GM23338 (cell line): ENCODE measurements at regions not wholly inside any gene's neighbourhood (a gene's known extent, or its start where the extent isn't known, plus 50 kb on each side); places are given as distances from the start of the nearest gene placed in this dataset.
A peak's percentile ranks its signal among the peaks of the same experiment; 100 is the strongest.

Source experiments
- ATAC-seq: fragments of 200-7000 bp; cut with Tn5 transposase; 3 replicates; pipeline ENCODE4 v1.9.1; 2020
- DNase-seq: peaks from one replicate; pipeline ENCODE4 v3.0.0-alpha.2; 2015; ENCODE audit warnings: low spot score
- H2AFZ ChIP-seq: fragments of 200-600 bp; sonication (generic); 2 replicates; pipeline ENCODE4 v1.8.0; 2016; ENCODE audit warnings: antibody characterized with exemption, mild to moderate bottlenecking, moderate library complexity
- H3F3A ChIP-seq: fragments of 200-600 bp; sonication (generic); replicated peaks from 2 replicates; pipeline ENCODE4 v1.8.0; 2017; ENCODE audit warnings: antibody characterized with exemption, mixed run types, low read depth
- H3K27ac ChIP-seq: fragments of 200-600 bp; sonication (generic); 2 replicates; pipeline ENCODE4 v1.6.1; 2016; ENCODE audit warnings: low read depth
- H3K27me3 ChIP-seq: fragments of 200-600 bp; sonication (generic); 2 replicates; pipeline ENCODE4 v1.8.0; 2016; ENCODE audit warnings: mild to moderate bottlenecking, mixed run types, moderate library complexity; ENCODE audit not compliant: insufficient read depth
- H3K36me3 ChIP-seq: fragments of 200-600 bp; sonication (generic); 2 replicates; pipeline ENCODE4 v1.8.0; 2016; ENCODE audit warnings: mild to moderate bottlenecking; ENCODE audit not compliant: insufficient read depth
- H3K4me1 ChIP-seq: fragments of 200-600 bp; sonication (generic); 2 replicates; pipeline ENCODE4 v1.8.0; 2016; ENCODE audit warnings: mild to moderate bottlenecking, moderate library complexity; ENCODE audit not compliant: insufficient read depth
- H3K4me2 ChIP-seq: fragments of 200-600 bp; sonication (generic); 2 replicates; pipeline ENCODE4 v1.7.1; 2017; ENCODE audit warnings: mixed run types
- H3K4me3 ChIP-seq: fragments of 200-600 bp; sonication (generic); 2 replicates; pipeline ENCODE4 v1.6.1; 2016; ENCODE audit warnings: mixed run types
- H3K79me2 ChIP-seq: fragments of 200-600 bp; sonication (generic); replicated peaks from 2 replicates; pipeline ENCODE4 v1.8.0; 2017; ENCODE audit warnings: mild to moderate bottlenecking; ENCODE audit not compliant: insufficient read depth
- H3K9me2 ChIP-seq: fragments of 200-600 bp; sonication (generic); 2 replicates; pipeline ENCODE4 v1.8.0; 2017; ENCODE audit not compliant: insufficient read depth
- H4K20me1 ChIP-seq: fragments of 200-600 bp; sonication (generic); replicated peaks from 2 replicates; pipeline ENCODE4 v1.8.0; 2017; ENCODE audit warnings: mild to moderate bottlenecking; ENCODE audit not compliant: insufficient read depth
- H3K27ac Mint-ChIP-seq: 2 replicates; pipeline ENCODE4 v1.8.0; 2020; ENCODE audit warnings: inconsistent platforms, mild to moderate bottlenecking, moderate library complexity, mixed read lengths
- H3K27me3 Mint-ChIP-seq: 3 replicates; pipeline ENCODE4 v1.8.0; 2022; ENCODE audit warnings: low read depth, mild to moderate bottlenecking, moderate library complexity, mixed read lengths, inconsistent platforms; ENCODE audit not compliant: insufficient read depth, poor library complexity
- H3K36me3 Mint-ChIP-seq: 3 replicates; pipeline ENCODE4 v1.8.0; 2021; ENCODE audit warnings: low read depth, mild to moderate bottlenecking, inconsistent platforms, moderate library complexity, mixed read lengths
- H3K4me1 Mint-ChIP-seq: 3 replicates; pipeline ENCODE4 v1.8.0; 2020; ENCODE audit warnings: mild to moderate bottlenecking, inconsistent platforms, mixed read lengths
- H3K4me3 Mint-ChIP-seq: 3 replicates; pipeline ENCODE4 v1.8.0; 2021; ENCODE audit warnings: moderate library complexity, mild to moderate bottlenecking, inconsistent platforms, mixed read lengths
- H3K9me3 Mint-ChIP-seq: 3 replicates; pipeline ENCODE4 v1.8.0; 2020; ENCODE audit warnings: moderate library complexity, mild to moderate bottlenecking, inconsistent platforms, mixed read lengths
- CREB1 ChIP-seq: fragments of 250-450 bp; sonication (Bioruptor Pico); IDR thresholded peaks from 2 replicates; pipeline ENCODE4 v1.5.0; 2020; ENCODE audit warnings: low read depth, mild to moderate bottlenecking, moderate library complexity
- EZH2 ChIP-seq: fragments of 200-600 bp; sonication (generic); IDR thresholded peaks from one replicate; pipeline ENCODE4 v1.8.0; 2017; ENCODE audit warnings: antibody characterized with exemption, mild to moderate bottlenecking, low read depth; ENCODE audit not compliant: unreplicated experiment
- JUNB ChIP-seq: IDR thresholded peaks from one replicate; pipeline ENCODE4 v1.6.1; 2016; ENCODE audit warnings: antibody characterized with exemption; ENCODE audit not compliant: unreplicated experiment
- REST ChIP-seq: IDR thresholded peaks from one replicate; pipeline ENCODE4 v1.6.1; 2018; ENCODE audit warnings: antibody characterized with exemption; ENCODE audit not compliant: unreplicated experiment
- ZNF331 ChIP-seq: fragments of 250-450 bp; sonication (Bioruptor Pico); IDR thresholded peaks from 2 replicates; pipeline ENCODE4 v1.5.0; 2020; ENCODE audit warnings: low read depth, mild to moderate bottlenecking, moderate library complexity
- ZNF462 ChIP-seq: fragments of 250-450 bp; sonication (Bioruptor Pico); IDR thresholded peaks from 2 replicates; pipeline ENCODE4 v1.5.0; 2020; ENCODE audit warnings: mild to moderate bottlenecking, moderate library complexity

GRCh38 chr13:28548872-28549271, 53.9 kb upstream of the FLT1 start (continued):
- no peak for TF ChIP-seq ZNF462

GRCh38 chr13:28548468-28548867, 53.5 kb upstream of the FLT1 start:
- no peak overlapping the region for H3K4me3 ChIP-seq
- Mint-ChIP-seq H3K9me3 (no peaks in the 10 kb centered on the region; the same call in 1 of the 3 replicates), H3K36me3 (0 out of 3 replicates have a peak, but pooled peaks cover 8% of the 10 kb centered on the region), H3K4me1 (peaks cover 13% of the 10 kb centered on the region), H3K4me3 (no peak overlapping the region), H3K27me3 (peaks cover 9% of the 10 kb centered on the region), H3K27ac (no peak overlapping the region)
- ATAC-seq (no peak), DNase-seq (no peak)
- H3K4me1 ChIP-seq: no peaks in the 10 kb centered on the region; the same call in 1 of the 2 replicates
- no peaks in the 10 kb centered on the region for H3F3A ChIP-seq
- peaks cover 3% of the 10 kb centered on the region; the same call in 1 of the 2 replicates for H3K9me2 ChIP-seq
- H3K36me3 ChIP-seq: no peaks in the 10 kb centered on the region
- no peak overlapping the region for H3K4me2 ChIP-seq
- no peak for TF ChIP-seq ZNF331 (CRISPR knock-in tag)
- H4K20me1 ChIP-seq: no peaks in the 10 kb centered on the region
- H3K79me2 ChIP-seq: no peaks in the 10 kb centered on the region
- H2AFZ ChIP-seq: 0 out of 2 replicates have a peak overlapping the region, but pooled peaks have one; percentile 76
- H3K27me3 ChIP-seq: no peaks in the 10 kb centered on the region
- H3K27ac ChIP-seq: no peak overlapping the region

- Mint-ChIP-seq H3K36me3 (0 out of 3 replicates have a peak, but pooled peaks cover 8% of the 10 kb centered on the region), H3K4me3 (no peak overlapping the region), H3K4me1 (peaks cover 14% of the 10 kb centered on the region), H3K27ac (no peak overlapping the region), H3K9me3 (no peaks in the 10 kb centered on the region; the same call in 1 of the 3 replicates), H3K27me3 (peaks cover 9% of the 10 kb centered on the region)
- no peaks in the 10 kb centered on the region for H3F3A ChIP-seq
- no peaks in the 10 kb centered on the region for H3K79me2 ChIP-seq
- H3K4me2 ChIP-seq: no peak overlapping the region
- no peaks in the 10 kb centered on the region; the same call in 1 of the 2 replicates for H3K36me3 ChIP-seq
- H3K27ac ChIP-seq: no peak overlapping the region
- no peak for ATAC-seq
- peaks cover 3% of the 10 kb centered on the region; the same call in 1 of the 2 replicates for H3K9me2 ChIP-seq
- H3K4me3 ChIP-seq: no peak overlapping the region
- H3K27me3 ChIP-seq: no peaks in the 10 kb centered on the region
- H3K4me1 ChIP-seq: no peaks in the 10 kb centered on the region; the same call in 1 of the 2 replicates
- no peak for DNase-seq
- no peak overlapping the region; the same call in 1 of the 2 replicates for H2AFZ ChIP-seq
- no peaks in the 10 kb centered on the region for H4K20me1 ChIP-seq
- TF ChIP-seq CREB1 (CRISPR knock-in tag): no peak
- TF ChIP-seq EZH2: no peak
- no peak for TF ChIP-seq JUNB
- no peak for TF ChIP-seq REST
Observed at GRCh38 chr13:28545583-28546333, 50.8 kb upstream of the FLT1 start.
